D721Med (cell line): ENCODE measurements at regions not wholly inside any gene's neighbourhood (a gene's known extent, or its start where the extent isn't known, plus 50 kb on each side); places are given as distances from the start of the nearest gene placed in this dataset.

Experiments
- DNase-seq: peaks from one replicate; pipeline ENCODE4 v3.0.0; 2011; ENCODE audit warnings: low spot score; ENCODE audit not compliant: insufficient read length
- FAIRE-seq: peaks from 2 replicates; lab custom pipeline; 2011; peaks lifted over from hg19 to GRCh38; lab: Jason Lieb, UNC
- CTCF ChIP-seq: IDR thresholded peaks from 2 replicates; pipeline ENCODE4 v1.5.1; 2012; ENCODE audit warnings: mild to moderate bottlenecking, control low read depth; ENCODE audit not compliant: insufficient read depth; ENCODE audit errors: missing control alignments

GRCh38 chr4:137213372-137214173, 318.7 kb downstream of the PCDH18 start:
- no peak for TF ChIP-seq CTCF
- no peak for FAIRE-seq
- no peak for DNase-seq

- FAIRE-seq (no peak), DNase-seq (no peak)
- no peak for TF ChIP-seq CTCF
Measured at GRCh38 chr4:137212601-137213000, 319.7 kb downstream of the PCDH18 start.

DNA sequence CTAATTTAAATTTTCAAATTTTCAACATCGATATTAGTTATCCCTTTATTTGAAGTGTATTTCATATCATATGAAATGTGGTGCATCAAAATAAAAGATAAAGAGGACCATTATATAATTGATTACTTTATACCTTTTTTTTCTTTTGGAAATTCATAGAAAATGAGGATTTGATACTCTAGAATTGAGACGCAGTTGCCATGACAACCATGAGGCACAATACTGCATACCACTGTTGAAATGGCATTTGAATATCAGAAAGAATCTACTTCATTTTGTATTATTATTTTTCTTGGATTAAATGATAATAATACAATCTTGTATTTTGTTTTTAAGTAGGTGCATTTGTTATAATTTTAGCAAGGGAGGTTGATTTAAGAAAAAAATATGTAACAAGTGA, 323.1 kb downstream of the PCDH18 start:
- TF ChIP-seq CTCF, result no peak
- FAIRE-seq, result no peak
- no peak for DNase-seq

GRCh38 chr4:137206781-137207180, 325.5 kb downstream of the PCDH18 start:
- DNase-seq (no peak), FAIRE-seq (no peak)
- TF ChIP-seq CTCF, result no peak

DNA sequence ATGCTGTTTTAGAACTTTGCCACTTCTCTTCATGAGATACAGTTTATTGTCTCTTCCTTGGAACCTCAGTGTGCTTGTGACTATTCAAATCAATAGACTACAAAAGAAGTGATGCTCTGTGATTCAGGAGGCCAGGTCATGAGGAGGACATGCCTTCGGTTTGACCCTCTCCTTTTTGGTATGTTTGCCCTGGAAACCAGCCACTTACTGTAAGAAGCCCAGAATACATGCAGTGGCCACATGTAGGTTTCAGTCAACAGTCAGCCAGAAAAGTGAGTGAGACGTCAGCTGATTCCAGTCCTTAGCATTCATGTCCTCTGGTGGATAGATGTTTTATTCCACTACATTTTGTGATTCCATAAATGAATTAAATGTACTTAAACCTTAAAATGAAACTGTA, 328.7 kb downstream of the PCDH18 start:
- FAIRE-seq (no peak), DNase-seq (no peak)
- no peak for TF ChIP-seq CTCF

- TF ChIP-seq CTCF, result no peak
- no peak for DNase-seq
- FAIRE-seq, result no peak
Measured at GRCh38 chr4:137200322-137200721, 332.0 kb downstream of the PCDH18 start.

DNA sequence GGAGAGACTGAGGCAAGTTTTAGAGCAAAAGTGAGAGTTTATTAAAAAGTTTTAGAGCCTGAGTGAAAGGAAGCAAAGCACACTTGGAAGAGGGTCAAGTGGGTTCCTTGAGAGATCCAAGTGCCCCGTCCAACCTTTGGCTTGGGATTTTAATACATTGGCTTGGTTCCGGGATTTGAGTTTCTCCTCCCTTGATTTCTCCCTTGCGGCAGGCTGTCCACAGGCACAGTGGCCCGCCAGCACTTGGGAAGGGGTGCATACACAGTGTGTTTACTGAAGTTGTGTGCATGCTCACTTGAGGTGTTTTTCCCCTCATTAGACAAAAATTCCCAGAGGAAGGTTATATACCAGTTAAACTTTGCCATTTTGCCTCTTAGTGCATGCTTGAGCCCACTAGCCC, 333.5 kb downstream of the PCDH18 start:
- DNase-seq (no peak), FAIRE-seq (no peak)
- no peak for TF ChIP-seq CTCF
